DND-41 (cell line): ENCODE measurements at regions not wholly inside any gene's neighbourhood (a gene's known extent, or its start where the extent isn't known, plus 50 kb on each side); places are given as distances from the start of the nearest gene placed in this dataset.

ENCODE experiments used
- ATAC-seq: fragments of 200-7000 bp; cut with Tn5 transposase; 3 replicates; pipeline ENCODE4 v1.9.1; 2021; ENCODE audit warnings: low read depth; ENCODE audit not compliant: insufficient read depth
- DNase-seq: peaks from one replicate; pipeline ENCODE4 v3.0.0-alpha.2; 2020
- H2AFZ ChIP-seq: 2 replicates; pipeline ENCODE4 v1.6.0; 2012; ENCODE audit warnings: low read depth, low read length
- H3K27ac ChIP-seq: 2 replicates; pipeline ENCODE4 v1.5.1; 2012; ENCODE audit warnings: low read length, inconsistent platforms
- H3K27me3 ChIP-seq: fragments of 200-600 bp; sonication (generic); 2 replicates; pipeline ENCODE4 v1.6.0; 2012; ENCODE audit warnings: low read length, mild to moderate bottlenecking, inconsistent platforms; ENCODE audit not compliant: insufficient read depth, poor library complexity
- H3K36me3 ChIP-seq: 2 replicates; pipeline ENCODE4 v1.5.1; 2012; ENCODE audit warnings: low read length, inconsistent platforms; ENCODE audit not compliant: insufficient read depth
- H3K4me1 ChIP-seq: 2 replicates; pipeline ENCODE4 v1.5.1; 2012; ENCODE audit warnings: mild to moderate bottlenecking, low read length; ENCODE audit not compliant: insufficient read depth
- H3K4me2 ChIP-seq: 2 replicates; pipeline ENCODE4 v1.6.0; 2012; ENCODE audit warnings: mild to moderate bottlenecking, moderate library complexity, low read length, inconsistent platforms; ENCODE audit not compliant: insufficient read depth
- H3K4me3 ChIP-seq, 2 experiments: fragments of 200-600 bp in 1 of 2; shearing (Covaris generic) in 1 of 2; 2 replicates each; pipeline ENCODE4 v1.5.1; 2012 to 2016; ENCODE audit warnings: inconsistent platforms in 2 of 2, low read length in 2 of 2, mild to moderate bottlenecking in 2 of 2, low read depth in 1 of 2, moderate library complexity in 1 of 2
- H3K79me2 ChIP-seq: 2 replicates; pipeline ENCODE4 v1.6.0; 2012; ENCODE audit warnings: low read length, inconsistent platforms; ENCODE audit not compliant: insufficient read depth
- H3K9ac ChIP-seq: 2 replicates; pipeline ENCODE4 v1.6.0; 2012; ENCODE audit warnings: low read depth, mild to moderate bottlenecking, inconsistent platforms, low read length, moderate library complexity
- H3K9me3 ChIP-seq: 2 replicates; pipeline ENCODE4 v1.5.1; 2012; ENCODE audit warnings: low read length, moderate library complexity, mild to moderate bottlenecking, inconsistent platforms; ENCODE audit not compliant: insufficient read depth, severe bottlenecking
- H4K20me1 ChIP-seq: 2 replicates; pipeline ENCODE4 v1.6.0; 2012; ENCODE audit warnings: low read length; ENCODE audit not compliant: insufficient read depth
- CTCF ChIP-seq: IDR thresholded peaks from 2 replicates; pipeline ENCODE4 v1.5.1; 2012; ENCODE audit warnings: borderline replicate concordance, low read length, moderate library complexity, mild to moderate bottlenecking; ENCODE audit not compliant: poor library complexity, severe bottlenecking; ENCODE audit errors: extremely low read depth
- EZH2 ChIP-seq: IDR thresholded peaks from 3 replicates; pipeline ENCODE4 v1.6.1; 2012; ENCODE audit warnings: borderline replicate concordance, low read depth, mild to moderate bottlenecking, moderate library complexity, low read length, inconsistent platforms; ENCODE audit not compliant: severe bottlenecking

GRCh38 chr11:134925432-134925831 is 513.4 kb upstream of the B3GAT1 start:
- H3K4me3 ChIP-seq: no peak overlapping the region
- no peak overlapping the region for H2AFZ ChIP-seq
- no peaks in the 10 kb centered on the region for H3K36me3 ChIP-seq
- DNase-seq (no peak), ATAC-seq (no peak)
- no peak overlapping the region for H3K4me2 ChIP-seq
- H3K27me3 ChIP-seq: peaks cover 16% of the 10 kb centered on the region
- no peak for TF ChIP-seq CTCF
- TF ChIP-seq EZH2: no peak
- no peak overlapping the region for H3K9ac ChIP-seq
- no peak overlapping the region for H3K27ac ChIP-seq
- H3K79me2 ChIP-seq: no peaks in the 10 kb centered on the region
- H3K9me3 ChIP-seq: no peaks in the 10 kb centered on the region
- no peaks in the 10 kb centered on the region for H3K4me1 ChIP-seq
- no peaks in the 10 kb centered on the region for H4K20me1 ChIP-seq

- Histone ChIP-seq H3K4me1 (no peaks in the 10 kb centered on the region), H3K4me2 (no peak overlapping the region), H3K4me3 (no peak overlapping the region), H3K27ac (no peak overlapping the region), H4K20me1 (no peaks in the 10 kb centered on the region), H2AFZ (no peak overlapping the region), H3K9ac (no peak overlapping the region), H3K79me2 (no peaks in the 10 kb centered on the region), H3K36me3 (no peaks in the 10 kb centered on the region), H3K9me3 (no peaks in the 10 kb centered on the region), H3K27me3 (peaks cover 23% of the 10 kb centered on the region)
- TF ChIP-seq EZH2 (no peak), CTCF (no peak)
- DNase-seq (no peak), ATAC-seq (no peak)
Measured at GRCh38 chr11:134923441-134923840, 511.4 kb upstream of the B3GAT1 start.

- Histone ChIP-seq H3K27ac (no peak overlapping the region), H3K27me3 (peaks cover 23% of the 10 kb centered on the region), H3K4me3 (no peak overlapping the region), H3K36me3 (no peaks in the 10 kb centered on the region), H3K79me2 (no peaks in the 10 kb centered on the region), H4K20me1 (no peaks in the 10 kb centered on the region), H3K4me1 (no peaks in the 10 kb centered on the region), H3K9ac (no peak overlapping the region), H3K9me3 (no peaks in the 10 kb centered on the region), H3K4me2 (no peak overlapping the region), H2AFZ (no peak overlapping the region)
- DNase-seq: no peak
- ATAC-seq: no peak
- TF ChIP-seq CTCF: no peak
- no peak for TF ChIP-seq EZH2
Measured at GRCh38 chr11:134921938-134922337, 509.9 kb upstream of the B3GAT1 start.
